H9 (cell line): ENCODE measurements at regions not wholly inside any gene's neighbourhood (a gene's known extent, or its start where the extent isn't known, plus 50 kb on each side); places are given as distances from the start of the nearest gene placed in this dataset.
"Not testable (repeated sequence)": the region's sequence is repeated elsewhere in the genome, so short reads cannot be mapped to it uniquely, and the experiment has no call there.

ENCODE experiments used
- DNase-seq: peaks from one replicate; pipeline ENCODE4 v3.0.0-alpha.2; 2017
- H2AFZ ChIP-seq: one replicate; pipeline ENCODE4 v1.6.1; 2013; ENCODE audit warnings: mild to moderate bottlenecking, low read length, control low read depth, moderate library complexity
- H2AK5ac ChIP-seq: 2 replicates; pipeline ENCODE4 v1.6.1; 2013; ENCODE audit warnings: low read length, control low read depth, mixed read lengths; ENCODE audit not compliant: insufficient read length
- H2BK120ac ChIP-seq: one replicate; pipeline ENCODE4 v1.6.1; 2013; ENCODE audit warnings: low read depth, mild to moderate bottlenecking, low read length, control low read depth, inconsistent platforms; ENCODE audit not compliant: poor library complexity, severe bottlenecking
- H2BK12ac ChIP-seq: 2 replicates; pipeline ENCODE4 v1.6.1; 2013; ENCODE audit warnings: low read length, control low read depth, mixed read lengths, low read depth; ENCODE audit not compliant: insufficient read length
- H2BK15ac ChIP-seq: 2 replicates; pipeline ENCODE4 v1.6.1; 2013; ENCODE audit warnings: low read depth, low read length, control low read depth
- H2BK20ac ChIP-seq: one replicate; pipeline ENCODE4 v1.6.1; 2013; ENCODE audit warnings: low read depth, mild to moderate bottlenecking, low read length, control low read depth, inconsistent platforms; ENCODE audit not compliant: poor library complexity, severe bottlenecking
- H2BK5ac ChIP-seq: 2 replicates; pipeline ENCODE4 v1.6.1; 2013; ENCODE audit warnings: low read length, control low read depth, mixed read lengths; ENCODE audit not compliant: insufficient read length
- H3K14ac ChIP-seq: 2 replicates; pipeline ENCODE4 v1.6.1; 2013; ENCODE audit warnings: low read length, control low read depth; ENCODE audit not compliant: insufficient read depth
- H3K18ac ChIP-seq: 2 replicates; pipeline ENCODE4 v1.6.1; 2013; ENCODE audit warnings: low read depth, mild to moderate bottlenecking, mixed read lengths, low read length, control low read depth; ENCODE audit not compliant: insufficient read length
- H3K23ac ChIP-seq: 2 replicates; pipeline ENCODE4 v1.6.1; 2013; ENCODE audit warnings: low read length, control low read depth, mixed read lengths, low read depth; ENCODE audit not compliant: insufficient read length
- H3K23me2 ChIP-seq: 2 replicates; pipeline ENCODE4 v1.6.1; 2013; ENCODE audit warnings: low read depth, mild to moderate bottlenecking, mixed read lengths, low read length, control low read depth; ENCODE audit not compliant: insufficient read length, poor library complexity, severe bottlenecking
- H3K27ac ChIP-seq: 2 replicates; pipeline ENCODE4 v1.5.1; 2013; ENCODE audit warnings: low read length, control low read depth, mixed read lengths, low read depth; ENCODE audit not compliant: insufficient read length
- H3K27me3 ChIP-seq: 2 replicates; pipeline ENCODE4 v1.6.1; 2013; ENCODE audit warnings: low read length, control low read depth, inconsistent platforms; ENCODE audit not compliant: insufficient read depth
- H3K4ac ChIP-seq: 2 replicates; pipeline ENCODE4 v1.6.1; 2013; ENCODE audit warnings: low read depth, mild to moderate bottlenecking, control low read depth, inconsistent platforms, low read length, moderate library complexity
- H3K4me1 ChIP-seq: 2 replicates; pipeline ENCODE4 v1.6.1; 2013; ENCODE audit warnings: low read length, control low read depth, inconsistent platforms; ENCODE audit not compliant: insufficient read depth
- H3K4me2 ChIP-seq: 2 replicates; pipeline ENCODE4 v1.6.1; 2013; ENCODE audit warnings: low read length, control low read depth, mixed read lengths; ENCODE audit not compliant: insufficient read length, insufficient read depth
- H3K56ac ChIP-seq: 2 replicates; pipeline ENCODE4 v1.6.1; 2013; ENCODE audit warnings: low read depth, mild to moderate bottlenecking, mixed read lengths, low read length, control low read depth; ENCODE audit not compliant: insufficient read length
- H3K79me1 ChIP-seq: 2 replicates; pipeline ENCODE4 v1.6.1; 2013; ENCODE audit warnings: low read depth, mild to moderate bottlenecking, moderate library complexity, low read length, control low read depth, inconsistent platforms; ENCODE audit not compliant: insufficient read depth, poor library complexity, severe bottlenecking
- H3K79me2 ChIP-seq: 2 replicates; pipeline ENCODE4 v1.6.1; 2013; ENCODE audit warnings: low read length, control low read depth, inconsistent platforms; ENCODE audit not compliant: insufficient read depth
- H3K9ac ChIP-seq: 2 replicates; pipeline ENCODE4 v1.6.1; 2013; ENCODE audit warnings: low read length, control low read depth, mixed read lengths; ENCODE audit not compliant: insufficient read length; ENCODE audit errors: extremely low read depth
- H3K9me3 ChIP-seq: one replicate; pipeline ENCODE4 v1.6.1; 2013; ENCODE audit warnings: low read depth, low read length, inconsistent platforms; ENCODE audit not compliant: control insufficient read depth
- H3T11ph ChIP-seq: one replicate; pipeline ENCODE4 v1.6.1; 2013; ENCODE audit warnings: mild to moderate bottlenecking, low read length, control low read depth, inconsistent platforms
- H4K20me1 ChIP-seq: one replicate; pipeline ENCODE4 v1.6.1; 2013; ENCODE audit not compliant: control insufficient read depth, insufficient read length, insufficient read depth
- H4K5ac ChIP-seq: 2 replicates; pipeline ENCODE4 v1.6.1; 2013; ENCODE audit warnings: low read depth, mild to moderate bottlenecking, mixed read lengths, low read length, control low read depth; ENCODE audit not compliant: insufficient read length
- H4K8ac ChIP-seq: replicated peaks from 2 replicates; pipeline ENCODE4 v1.6.1; 2013; ENCODE audit warnings: low read length, control low read depth, mixed read lengths, low read depth; ENCODE audit not compliant: insufficient read length
- H4K91ac ChIP-seq: 2 replicates; pipeline ENCODE4 v1.6.1; 2013; ENCODE audit warnings: low read depth, mild to moderate bottlenecking, moderate library complexity, mixed read lengths, low read length, control low read depth; ENCODE audit not compliant: insufficient read length
- H3K27ac Mint-ChIP-seq, 3 experiments: 2 replicates in 2 of 3; 3 replicates in 1 of 3; pipeline ENCODE4 v1.8.0; 2020 to 2021; ENCODE audit warnings: mixed read lengths in 3 of 3, mild to moderate bottlenecking in 1 of 3, moderate library complexity in 1 of 3
- H3K27me3 Mint-ChIP-seq: 2 replicates; pipeline ENCODE4 v1.8.0; 2021; ENCODE audit warnings: low read depth, mild to moderate bottlenecking, moderate library complexity, mixed read lengths
- H3K36me3 Mint-ChIP-seq, 3 experiments: 2 replicates in 2 of 3; 3 replicates in 1 of 3; pipeline ENCODE4 v1.8.0; 2020 to 2021; ENCODE audit warnings: low read depth in 3 of 3, mixed read lengths in 3 of 3; ENCODE audit not compliant: insufficient read depth in 1 of 3
- H3K4me1 Mint-ChIP-seq, 2 experiments: 2 replicates each; pipeline ENCODE4 v1.8.0; 2020; ENCODE audit warnings: mixed read lengths in 2 of 2
- H3K4me3 Mint-ChIP-seq, 2 experiments: 2 replicates in 1 of 2; 3 replicates in 1 of 2; pipeline ENCODE4 v1.8.0; 2020 to 2021; ENCODE audit warnings: mild to moderate bottlenecking in 2 of 2, mixed read lengths in 2 of 2, moderate library complexity in 1 of 2
- H3K9me3 Mint-ChIP-seq, 2 experiments: 2 replicates in 1 of 2; 3 replicates in 1 of 2; pipeline ENCODE4 v1.8.0; 2020; ENCODE audit warnings: mild to moderate bottlenecking in 2 of 2, mixed read lengths in 2 of 2, moderate library complexity in 1 of 2
- WGBS: extraction: QIAGEN DNeasy Blood & Tissue Kit; methylation state at CpG from one replicate; pipeline ENCODE4 v1.1.7; 2013; ENCODE audit warnings: missing lambda C conversion rate, low lambda C conversion rate, mixed read lengths; ENCODE audit not compliant: insufficient read length; ENCODE audit errors: extremely low coverage; 5-methylcytosine and 5-hydroxymethylcytosine counted together
- TF ChIP-seq, protein P1 (sequence below): fragments of 200-600 bp; sonication (generic); conservative IDR thresholded peaks from 3 replicates; pipeline ENCODE4 v1.8.0; 2021; ENCODE audit warnings: antibody characterized with exemption, mild to moderate bottlenecking

DNA sequence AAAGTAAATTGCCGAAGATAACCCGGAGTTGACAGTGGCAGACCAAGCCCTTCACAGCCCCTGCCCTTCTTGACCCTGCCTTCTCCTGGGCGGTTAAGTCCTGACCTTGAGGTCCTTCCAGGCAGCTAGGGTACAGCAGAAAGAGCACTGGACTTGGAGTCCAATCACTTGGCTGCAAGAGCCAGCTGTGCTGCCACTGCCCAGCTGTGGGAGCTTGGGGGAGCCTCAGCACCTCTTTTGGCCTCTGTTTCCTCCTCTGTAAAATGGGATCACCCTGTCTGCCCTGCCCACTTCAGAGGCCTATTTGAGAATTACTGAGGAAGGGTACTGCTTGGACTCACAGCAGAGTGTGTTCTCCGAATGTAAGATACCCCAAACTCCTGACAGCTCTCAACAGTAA is 66.2 kb upstream of the SMAD6 start:
- H3K27ac ChIP-seq, result no peak overlapping the region
- H3K36me3 Mint-ChIP-seq, result no peaks in the 10 kb centered on the region
- no peak for DNase-seq
- H3K79me2 ChIP-seq, result no peaks in the 10 kb centered on the region
- peak overlapping the region in 1 of 3 experiments; percentile 16; a peak in 1 of 7 replicates for H3K27ac Mint-ChIP-seq
- no peak overlapping the region for H2AFZ ChIP-seq
- no peak overlapping the region for H4K8ac ChIP-seq
- no peak overlapping the region for H2BK5ac ChIP-seq
- H3K9me3 Mint-ChIP-seq, result no peaks in the 10 kb centered on the region
- H2BK12ac ChIP-seq, result no peak overlapping the region
- H3T11ph ChIP-seq, result no peak overlapping the region
- H4K5ac ChIP-seq, result no peak overlapping the region
- H3K9me3 ChIP-seq, result no peaks in the 10 kb centered on the region
- H3K4me1 ChIP-seq, result no peaks in the 10 kb centered on the region
- H3K14ac ChIP-seq, result no peak overlapping the region
- H3K56ac ChIP-seq, result no peak overlapping the region
- H4K91ac ChIP-seq, result no peak overlapping the region
- H2BK15ac ChIP-seq, result no peak overlapping the region
- no peak overlapping the region for H3K4me3 Mint-ChIP-seq
- H3K4me2 ChIP-seq, result no peak overlapping the region
- H3K27me3 ChIP-seq, result no peaks in the 10 kb centered on the region
- no peaks in the 10 kb centered on the region for H4K20me1 ChIP-seq
- no peak overlapping the region for H3K23ac ChIP-seq
- WGBS, result no CpG with 5 or more reads among the region's 4 CpGs
- H2AK5ac ChIP-seq, result no peak overlapping the region
- no peak overlapping the region for H3K4ac ChIP-seq
- H3K9ac ChIP-seq, result no peak overlapping the region
- no peaks in the 10 kb centered on the region for H3K23me2 ChIP-seq
- TF ChIP-seq, protein P1, sequence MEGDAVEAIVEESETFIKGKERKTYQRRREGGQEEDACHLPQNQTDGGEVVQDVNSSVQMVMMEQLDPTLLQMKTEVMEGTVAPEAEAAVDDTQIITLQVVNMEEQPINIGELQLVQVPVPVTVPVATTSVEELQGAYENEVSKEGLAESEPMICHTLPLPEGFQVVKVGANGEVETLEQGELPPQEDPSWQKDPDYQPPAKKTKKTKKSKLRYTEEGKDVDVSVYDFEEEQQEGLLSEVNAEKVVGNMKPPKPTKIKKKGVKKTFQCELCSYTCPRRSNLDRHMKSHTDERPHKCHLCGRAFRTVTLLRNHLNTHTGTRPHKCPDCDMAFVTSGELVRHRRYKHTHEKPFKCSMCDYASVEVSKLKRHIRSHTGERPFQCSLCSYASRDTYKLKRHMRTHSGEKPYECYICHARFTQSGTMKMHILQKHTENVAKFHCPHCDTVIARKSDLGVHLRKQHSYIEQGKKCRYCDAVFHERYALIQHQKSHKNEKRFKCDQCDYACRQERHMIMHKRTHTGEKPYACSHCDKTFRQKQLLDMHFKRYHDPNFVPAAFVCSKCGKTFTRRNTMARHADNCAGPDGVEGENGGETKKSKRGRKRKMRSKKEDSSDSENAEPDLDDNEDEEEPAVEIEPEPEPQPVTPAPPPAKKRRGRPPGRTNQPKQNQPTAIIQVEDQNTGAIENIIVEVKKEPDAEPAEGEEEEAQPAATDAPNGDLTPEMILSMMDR, result no peak
- no peaks in the 10 kb centered on the region for H3K79me1 ChIP-seq
- no peak overlapping the region for H2BK120ac ChIP-seq
- H3K4me1 Mint-ChIP-seq, result peaks cover 29 to 47% of the 10 kb centered on the region in 2 experiments
- no peak overlapping the region for H3K18ac ChIP-seq
- no peak overlapping the region for H2BK20ac ChIP-seq
- no peaks in the 10 kb centered on the region; the same call in 1 of the 2 replicates for H3K27me3 Mint-ChIP-seq

DNA sequence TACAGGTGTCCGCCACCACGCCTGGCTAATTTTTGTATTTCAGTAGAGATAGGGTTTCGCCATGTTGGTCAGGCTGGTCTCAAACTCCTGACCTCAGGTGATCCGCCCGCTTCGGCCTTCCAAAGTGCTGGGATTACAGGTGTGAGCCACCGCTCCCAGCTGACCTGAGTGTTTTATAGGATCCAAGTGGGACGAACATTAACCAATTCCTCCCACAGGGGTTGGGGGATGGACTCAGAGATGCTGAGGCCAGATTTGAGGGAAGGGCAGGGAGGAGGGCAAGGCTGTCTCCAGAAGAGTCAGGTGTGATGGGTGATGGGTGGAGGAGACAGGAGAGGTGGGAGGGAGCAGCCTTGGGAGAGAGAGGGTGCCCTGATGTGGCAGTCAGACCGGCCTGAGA is 65.0 kb upstream of the SMAD6 start:
- H3K14ac ChIP-seq, H3K27ac Mint-ChIP-seq, H4K8ac ChIP-seq, H3K9me3 Mint-ChIP-seq, H3T11ph ChIP-seq, H4K5ac ChIP-seq, H3K23ac ChIP-seq, H3K9ac ChIP-seq, H2BK120ac ChIP-seq, H3K79me1 ChIP-seq, H3K56ac ChIP-seq, H2AK5ac ChIP-seq, H3K27ac ChIP-seq, H3K36me3 Mint-ChIP-seq, H2AFZ ChIP-seq, H2BK12ac ChIP-seq, H3K18ac ChIP-seq, H3K79me2 ChIP-seq, H3K4me1 ChIP-seq, H4K91ac ChIP-seq, H3K4ac ChIP-seq, H3K23me2 ChIP-seq, H3K27me3 ChIP-seq, H3K27me3 Mint-ChIP-seq, H2BK20ac ChIP-seq, H3K4me2 ChIP-seq, H2BK15ac ChIP-seq, H3K4me3 Mint-ChIP-seq, DNase-seq, H4K20me1 ChIP-seq, H3K9me3 ChIP-seq, H2BK5ac ChIP-seq: not testable (repeated sequence)
- whole genome bisulfite sequencing, result no CpG with 5 or more reads among the region's 9 CpGs
- H3K4me1 Mint-ChIP-seq, result peaks cover 28 to 40% of the 10 kb centered on the region in 2 experiments
